Sigmoid colon (tissue), 6 donors: ENCODE measurements at regions not wholly inside any gene's neighbourhood (a gene's known extent, or its start where the extent isn't known, plus 50 kb on each side); places are given as distances from the start of the nearest gene placed in this dataset.
A peak's percentile ranks its signal among the peaks of the same experiment; 100 is the strongest.

ENCODE experiments used
- DNase-seq: peaks from one replicate; pipeline ENCODE4 v3.0.0-alpha.2; 2019
- H3K27ac ChIP-seq, 4 donors: fragments of 200-600 bp; sonication (generic); one replicate each; pipeline ENCODE4 v1.5.1; 2016 to 2019; ENCODE audit warnings: mild to moderate bottlenecking in 1 of 4
- H3K27me3 ChIP-seq, 3 donors: fragments of 200-600 bp; sonication (generic); one replicate each; pipeline ENCODE4 v1.5.1; 2019; ENCODE audit warnings: mild to moderate bottlenecking in 1 of 3
- H3K36me3 ChIP-seq, 4 donors: fragments of 200-600 bp; sonication (generic); one replicate each; pipeline ENCODE4 v1.5.1; 2016 to 2019
- H3K4me1 ChIP-seq, 4 donors: fragments of 200-600 bp; sonication (generic); one replicate each; pipeline ENCODE4 v1.5.1; 2017 to 2019
- H3K4me3 ChIP-seq, 4 donors: fragments of 200-600 bp; sonication (generic); one replicate each; pipeline ENCODE4 v1.5.1; 2017 to 2019; ENCODE audit warnings: mild to moderate bottlenecking in 2 of 4, moderate library complexity in 1 of 4
- H3K9me3 ChIP-seq, 4 donors: fragments of 200-600 bp in 3 of 4; sonication (generic) in 3 of 4; one replicate each; pipeline versions ENCODE4 v1.5.1 to v1.6.1; 2013 to 2019
- CTCF ChIP-seq, 4 experiments: fragments of 450-650 bp in 3 of 4; fragments of 200-600 bp in 1 of 4; IDR thresholded peaks; one replicate each; pipeline ENCODE4 v1.5.1; 2016 to 2019; ENCODE audit warnings: antibody characterized with exemption in 4 of 4, mild to moderate bottlenecking in 3 of 4, moderate library complexity in 2 of 4
- EP300 ChIP-seq, 4 donors: sonication (generic); formaldehyde crosslinking; IDR thresholded peaks; one replicate each; pipeline ENCODE4 v1.6.1; 2017; ENCODE audit warnings: antibody characterized with exemption in 4 of 4
- POLR2A ChIP-seq, 2 donors: fragments of 450-650 bp; IDR thresholded peaks; one replicate each; pipeline ENCODE4 v1.6.1; 2016; ENCODE audit warnings: antibody characterized with exemption in 2 of 2, mild to moderate bottlenecking in 2 of 2, moderate library complexity in 2 of 2
- POLR2AphosphoS5 ChIP-seq, 4 donors: sonication (generic); formaldehyde crosslinking; IDR thresholded peaks; one replicate each; pipeline ENCODE4 v1.6.1; 2017; ENCODE audit warnings: antibody characterized with exemption in 4 of 4
- WGBS, 2 donors: extraction: QIAGEN DNeasy Blood & Tissue Kit; methylation state at CpG; one replicate each; pipeline ENCODE4 v1.1.7; 2013; 5-methylcytosine and 5-hydroxymethylcytosine counted together
- intact Hi-C: fragments of 100-400 bp; cut with DNase I; formaldehyde crosslinking; loops from one replicate; pipeline ENCODE4 v1.15.1; 2023
- donor health status: healthy with polysubstance abuse.
- donor health status: healthy.

- 68 to 81% methylated on average over 11 of the region's 11 CpGs for WGBS, 2 donors
- no peak for TF ChIP-seq POLR2AphosphoS5 (IDR thresholded peaks at IDR 0.05)
- no peak for TF ChIP-seq POLR2A (IDR thresholded peaks at IDR 0.05)
- TF ChIP-seq EP300 (IDR thresholded peaks at IDR 0.05), result no peak
- no peak for TF ChIP-seq CTCF (IDR thresholded peaks at IDR 0.05)
- no peaks in the 10 kb centered on the region for H3K27me3 ChIP-seq
- H3K4me1 ChIP-seq, result no peaks in the 10 kb centered on the region
- no peaks in the 10 kb centered on the region for H3K9me3 ChIP-seq
- H3K4me3 ChIP-seq, result no peak overlapping the region
- H3K27ac ChIP-seq, result peak overlapping the region in 2 of 4 donors; percentile 35 to 39
- H3K36me3 ChIP-seq, result no peaks in the 10 kb centered on the region
- peak; percentile 42 for DNase-seq
- intact Hi-C loops, result no loop called here
Observed at GRCh38 chr11:62061356-62062222, 62.2 kb upstream of the INCENP start.

GRCh38 chr11:62057069-62057468 lies 66.7 kb upstream of the INCENP start:
- H3K4me3 ChIP-seq, result no peak overlapping the region
- H3K4me1 ChIP-seq, result no peaks in the 10 kb centered on the region
- intact Hi-C loops, result no loop called here
- no peak for DNase-seq
- no peaks in the 10 kb centered on the region for H3K27me3 ChIP-seq
- H3K36me3 ChIP-seq, result no peaks in the 10 kb centered on the region
- no peak overlapping the region for H3K27ac ChIP-seq
- TF ChIP-seq EP300 (IDR thresholded peaks at IDR 0.05) (no peak), CTCF (IDR thresholded peaks at IDR 0.05) (no peak), POLR2A (IDR thresholded peaks at IDR 0.05) (no peak), POLR2AphosphoS5 (IDR thresholded peaks at IDR 0.05) (no peak)
- H3K9me3 ChIP-seq, result no peaks in the 10 kb centered on the region
- WGBS, 2 donors, result 86 to 95% methylated on average over 2 of the region's 2 CpGs

GRCh38 chr11:62055970-62056369 lies 67.8 kb upstream of the INCENP start:
- no peaks in the 10 kb centered on the region for H3K9me3 ChIP-seq
- no peak for TF ChIP-seq EP300 (IDR thresholded peaks at IDR 0.05)
- TF ChIP-seq CTCF (IDR thresholded peaks at IDR 0.05), result no peak
- no peak for TF ChIP-seq POLR2A (IDR thresholded peaks at IDR 0.05)
- no peak for TF ChIP-seq POLR2AphosphoS5 (IDR thresholded peaks at IDR 0.05)
- intact Hi-C loops, result no loop called here
- H3K27ac ChIP-seq, result no peak overlapping the region
- H3K4me1 ChIP-seq, result no peaks in the 10 kb centered on the region
- no peak overlapping the region for H3K4me3 ChIP-seq
- H3K27me3 ChIP-seq, result no peaks in the 10 kb centered on the region
- WGBS, 2 donors, result 58 to 89% methylated on average over 5 of the region's 5 CpGs
- H3K36me3 ChIP-seq, result no peaks in the 10 kb centered on the region
- DNase-seq, result peak; percentile 56

GRCh38 chr11:62054484-62055121 lies 69.2 kb upstream of the INCENP start:
- intact Hi-C loops, result no loop called here
- no peak overlapping the region for H3K27ac ChIP-seq
- H3K36me3 ChIP-seq, result no peaks in the 10 kb centered on the region
- 21 to 77% methylated on average over 8 of the region's 8 CpGs for WGBS, 2 donors
- no peak overlapping the region for H3K4me3 ChIP-seq
- TF ChIP-seq CTCF (IDR thresholded peaks at IDR 0.05), result peak in 2 of 4 experiments; percentile 33 to 50
- TF ChIP-seq POLR2AphosphoS5 (IDR thresholded peaks at IDR 0.05), result no peak
- no peaks in the 10 kb centered on the region for H3K4me1 ChIP-seq
- no peaks in the 10 kb centered on the region for H3K9me3 ChIP-seq
- no peaks in the 10 kb centered on the region for H3K27me3 ChIP-seq
- DNase-seq, result peak; percentile 69
